WTC11 (cell line): ENCODE measurements at regions not wholly inside any gene's neighbourhood (a gene's known extent, or its start where the extent isn't known, plus 50 kb on each side); places are given as distances from the start of the nearest gene placed in this dataset.
A peak's percentile ranks its signal among the peaks of the same experiment; 100 is the strongest.

Source experiments
- ATF1 ChIP-seq: sonication (generic); formaldehyde crosslinking; IDR thresholded peaks from 2 replicates; pipeline ENCODE4 v1.8.1; 2023; ENCODE audit warnings: mild to moderate bottlenecking, moderate library complexity, missing genetic modification reagents
- CBFB ChIP-seq: sonication (generic); formaldehyde crosslinking; IDR thresholded peaks from 2 replicates; pipeline ENCODE4 v1.8.1; 2022; ENCODE audit warnings: mild to moderate bottlenecking, low read depth, missing genetic modification reagents
- CREM ChIP-seq: sonication (generic); formaldehyde crosslinking; IDR thresholded peaks from 2 replicates; pipeline ENCODE4 v1.8.1; 2022; ENCODE audit warnings: mild to moderate bottlenecking, missing genetic modification reagents, moderate library complexity
- ELF4 ChIP-seq: sonication (generic); formaldehyde crosslinking; IDR thresholded peaks from 2 replicates; pipeline ENCODE4 v1.8.1; 2022; ENCODE audit warnings: low read depth, mild to moderate bottlenecking, moderate library complexity, missing genetic modification reagents
- EMX1 ChIP-seq: fragments of 250-450 bp; sonication (Bioruptor Pico); IDR thresholded peaks from 2 replicates; pipeline ENCODE4 v1.8.0; 2021; ENCODE audit warnings: mild to moderate bottlenecking
- FOXJ3 ChIP-seq: sonication (generic); formaldehyde crosslinking; IDR thresholded peaks from 2 replicates; pipeline ENCODE4 v1.9.0; 2021; ENCODE audit warnings: missing genetic modification reagents, mild to moderate bottlenecking, borderline replicate concordance
- FOXP1 ChIP-seq: sonication (generic); formaldehyde crosslinking; IDR thresholded peaks from 2 replicates; pipeline ENCODE4 v1.8.0; 2022; ENCODE audit warnings: missing genetic modification reagents, mild to moderate bottlenecking, moderate library complexity, borderline replicate concordance
- GABPB1 ChIP-seq: sonication (generic); formaldehyde crosslinking; IDR thresholded peaks from 2 replicates; pipeline ENCODE4 v1.8.1; 2023; ENCODE audit warnings: mild to moderate bottlenecking, missing genetic modification reagents
- GTF2I ChIP-seq: fragments of 250-450 bp; sonication (Bioruptor Pico); conservative IDR thresholded peaks from 2 replicates; pipeline ENCODE4 v1.4.0; 2021; ENCODE audit warnings: mild to moderate bottlenecking
- HMGA2 ChIP-seq: fragments of 250-450 bp; sonication (Bioruptor Pico); IDR thresholded peaks from 2 replicates; pipeline ENCODE4 v1.4.0; 2021; ENCODE audit warnings: mild to moderate bottlenecking, moderate library complexity
- MXD4 ChIP-seq: fragments of 250-450 bp; sonication (Bioruptor Pico); IDR thresholded peaks from 2 replicates; pipeline ENCODE4 v1.8.0; 2021; ENCODE audit warnings: mild to moderate bottlenecking, moderate library complexity, borderline replicate concordance
- MYBL2 ChIP-seq: sonication (generic); formaldehyde crosslinking; IDR thresholded peaks from 2 replicates; pipeline ENCODE4 v1.8.1; 2023; ENCODE audit warnings: mild to moderate bottlenecking, moderate library complexity, missing genetic modification reagents
- NR1H2 ChIP-seq: sonication (generic); formaldehyde crosslinking; IDR thresholded peaks from 2 replicates; pipeline ENCODE4 v1.9.0; 2021; ENCODE audit warnings: mild to moderate bottlenecking, moderate library complexity, missing genetic modification reagents
- NR3C1 ChIP-seq: sonication (generic); formaldehyde crosslinking; conservative IDR thresholded peaks from 2 replicates; pipeline ENCODE4 v1.8.1; 2023; ENCODE audit warnings: low read depth, mild to moderate bottlenecking, missing genetic modification reagents
- SOX15 ChIP-seq: fragments of 250-450 bp; sonication (Bioruptor Pico); IDR thresholded peaks from 2 replicates; pipeline ENCODE4 v1.9.0; 2021; ENCODE audit warnings: mild to moderate bottlenecking
- SP1 ChIP-seq: sonication (generic); formaldehyde crosslinking; conservative IDR thresholded peaks from 2 replicates; pipeline ENCODE4 v1.8.1; 2022; ENCODE audit warnings: missing genetic modification reagents
- TEAD4 ChIP-seq: sonication (generic); formaldehyde crosslinking; IDR thresholded peaks from 2 replicates; pipeline ENCODE4 v1.8.0; 2022; ENCODE audit warnings: mild to moderate bottlenecking, missing genetic modification reagents
- TP53 ChIP-seq: sonication (generic); formaldehyde crosslinking; IDR thresholded peaks from 2 replicates; pipeline ENCODE4 v1.8.1; 2023; ENCODE audit warnings: mild to moderate bottlenecking, missing genetic modification reagents
- ZNF138 ChIP-seq: sonication (generic); formaldehyde crosslinking; conservative IDR thresholded peaks from 2 replicates; pipeline ENCODE4 v1.8.1; 2022; ENCODE audit warnings: mild to moderate bottlenecking, moderate library complexity, missing genetic modification reagents
- TF ChIP-seq, protein P1 (sequence below): sonication (generic); formaldehyde crosslinking; IDR thresholded peaks from 2 replicates; pipeline ENCODE4 v1.8.1; 2022; ENCODE audit warnings: low read depth, mild to moderate bottlenecking, moderate library complexity, missing genetic modification reagents, borderline replicate concordance
- TF ChIP-seq, protein P2 (sequence below): sonication (generic); formaldehyde crosslinking; IDR thresholded peaks from 2 replicates; pipeline ENCODE4 v1.8.0; 2022; ENCODE audit warnings: mild to moderate bottlenecking, missing genetic modification reagents
- TF ChIP-seq, protein P3 (sequence below): sonication (generic); formaldehyde crosslinking; IDR thresholded peaks from 2 replicates; pipeline ENCODE4 v1.8.0; 2023; ENCODE audit warnings: missing genetic modification reagents
- TF ChIP-seq, protein P4 (sequence below): sonication (generic); formaldehyde crosslinking; conservative IDR thresholded peaks from 2 replicates; pipeline ENCODE4 v1.8.1; 2023; ENCODE audit warnings: mild to moderate bottlenecking, low read depth, missing genetic modification reagents, moderate library complexity
- TF ChIP-seq, protein P5 (sequence below): sonication (generic); formaldehyde crosslinking; IDR thresholded peaks from 2 replicates; pipeline ENCODE4 v1.8.0; 2022; ENCODE audit warnings: mild to moderate bottlenecking, missing genetic modification reagents
- TF ChIP-seq, protein P6 (sequence below): sonication (generic); formaldehyde crosslinking; IDR thresholded peaks from 2 replicates; pipeline ENCODE4 v1.8.0; 2023; ENCODE audit warnings: mild to moderate bottlenecking, missing genetic modification reagents
- TF ChIP-seq, protein P7 (sequence below): sonication (generic); formaldehyde crosslinking; IDR thresholded peaks from 2 replicates; pipeline ENCODE4 v1.8.1; 2023; ENCODE audit warnings: mild to moderate bottlenecking, missing genetic modification reagents, moderate library complexity

DNA sequence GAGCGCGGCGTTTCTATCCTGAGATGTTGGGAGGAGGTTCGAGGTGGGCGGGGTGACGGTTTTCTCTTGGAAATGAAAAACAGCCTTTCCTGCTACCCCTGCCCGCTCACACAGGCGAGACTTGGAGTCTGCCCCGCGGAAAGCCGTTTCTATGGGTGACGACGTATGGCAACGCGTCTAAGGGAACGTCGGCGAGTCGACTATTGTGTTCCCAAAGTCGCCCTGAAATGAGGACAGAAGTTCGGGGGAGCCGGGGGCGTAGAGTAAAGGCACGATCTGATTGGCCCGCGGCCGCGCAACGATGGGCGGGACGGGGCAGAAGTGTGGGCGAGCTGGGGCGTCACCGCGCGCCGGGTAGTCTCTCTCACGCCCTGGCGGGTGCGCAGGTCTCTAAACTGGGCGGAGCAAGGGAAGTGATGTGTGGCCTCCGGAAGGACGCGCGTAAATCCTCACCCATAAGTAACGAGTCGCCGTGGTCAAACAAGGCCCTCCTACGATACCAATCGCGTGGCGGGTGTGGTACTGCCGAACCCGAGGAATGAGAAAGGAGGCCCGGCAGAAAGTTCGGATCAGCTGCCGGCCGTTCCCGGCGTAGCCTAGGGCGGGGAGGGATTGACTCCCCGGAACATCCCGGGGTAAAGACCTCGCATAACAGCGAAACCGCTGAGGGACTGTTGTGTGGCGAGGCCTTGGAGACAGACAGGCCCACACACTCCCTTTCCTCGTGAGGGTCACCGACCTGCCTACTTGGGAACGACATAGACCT is 89.6 kb downstream of the FAM161A start (continued):
- TF ChIP-seq FOXP1 (CRISPR knock-in tag) (peak; percentile 70), ZNF138 (CRISPR knock-in tag) (no peak), MYBL2 (CRISPR knock-in tag) (peak; percentile 88), FOXJ3 (CRISPR knock-in tag) (no peak), HMGA2 (CRISPR knock-in tag) (no peak), CREM (CRISPR knock-in tag) (peak; percentile 92), SOX15 (no peak), CBFB (CRISPR knock-in tag) (no peak), NR3C1 (CRISPR knock-in tag) (no peak), EMX1 (CRISPR knock-in tag) (no peak), GABPB1 (CRISPR knock-in tag) (peak; percentile 52; the same call in 1 of the 2 replicates), GTF2I (CRISPR knock-in tag) (no peak), ATF1 (CRISPR knock-in tag) (no peak), MXD4 (CRISPR knock-in tag) (no peak), NR1H2 (CRISPR knock-in tag) (no peak), TEAD4 (CRISPR knock-in tag) (no peak), TP53 (CRISPR knock-in tag) (peak; percentile 76; the same call in 1 of the 2 replicates), ELF4 (CRISPR knock-in tag) (no peak; the same call in 1 of the 2 replicates), SP1 (CRISPR knock-in tag) (peak; percentile 95)
- TF ChIP-seq, protein P1, sequence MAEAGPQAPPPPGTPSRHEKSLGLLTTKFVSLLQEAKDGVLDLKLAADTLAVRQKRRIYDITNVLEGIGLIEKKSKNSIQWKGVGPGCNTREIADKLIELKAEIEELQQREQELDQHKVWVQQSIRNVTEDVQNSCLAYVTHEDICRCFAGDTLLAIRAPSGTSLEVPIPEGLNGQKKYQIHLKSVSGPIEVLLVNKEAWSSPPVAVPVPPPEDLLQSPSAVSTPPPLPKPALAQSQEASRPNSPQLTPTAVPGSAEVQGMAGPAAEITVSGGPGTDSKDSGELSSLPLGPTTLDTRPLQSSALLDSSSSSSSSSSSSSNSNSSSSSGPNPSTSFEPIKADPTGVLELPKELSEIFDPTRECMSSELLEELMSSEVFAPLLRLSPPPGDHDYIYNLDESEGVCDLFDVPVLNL (CRISPR knock-in tag), result no peak
- TF ChIP-seq, protein P2, sequence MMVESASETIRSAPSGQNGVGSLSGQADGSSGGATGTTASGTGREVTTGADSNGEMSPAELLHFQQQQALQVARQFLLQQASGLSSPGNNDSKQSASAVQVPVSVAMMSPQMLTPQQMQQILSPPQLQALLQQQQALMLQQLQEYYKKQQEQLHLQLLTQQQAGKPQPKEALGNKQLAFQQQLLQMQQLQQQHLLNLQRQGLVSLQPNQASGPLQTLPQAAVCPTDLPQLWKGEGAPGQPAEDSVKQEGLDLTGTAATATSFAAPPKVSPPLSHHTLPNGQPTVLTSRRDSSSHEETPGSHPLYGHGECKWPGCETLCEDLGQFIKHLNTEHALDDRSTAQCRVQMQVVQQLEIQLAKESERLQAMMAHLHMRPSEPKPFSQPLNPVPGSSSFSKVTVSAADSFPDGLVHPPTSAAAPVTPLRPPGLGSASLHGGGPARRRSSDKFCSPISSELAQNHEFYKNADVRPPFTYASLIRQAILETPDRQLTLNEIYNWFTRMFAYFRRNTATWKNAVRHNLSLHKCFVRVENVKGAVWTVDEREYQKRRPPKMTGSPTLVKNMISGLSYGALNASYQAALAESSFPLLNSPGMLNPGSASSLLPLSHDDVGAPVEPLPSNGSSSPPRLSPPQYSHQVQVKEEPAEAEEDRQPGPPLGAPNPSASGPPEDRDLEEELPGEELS (CRISPR knock-in tag), result no peak; the same call in 1 of the 2 replicates
- TF ChIP-seq, protein P3, sequence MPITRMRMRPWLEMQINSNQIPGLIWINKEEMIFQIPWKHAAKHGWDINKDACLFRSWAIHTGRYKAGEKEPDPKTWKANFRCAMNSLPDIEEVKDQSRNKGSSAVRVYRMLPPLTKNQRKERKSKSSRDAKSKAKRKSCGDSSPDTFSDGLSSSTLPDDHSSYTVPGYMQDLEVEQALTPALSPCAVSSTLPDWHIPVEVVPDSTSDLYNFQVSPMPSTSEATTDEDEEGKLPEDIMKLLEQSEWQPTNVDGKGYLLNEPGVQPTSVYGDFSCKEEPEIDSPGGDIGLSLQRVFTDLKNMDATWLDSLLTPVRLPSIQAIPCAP (CRISPR knock-in tag), result no peak
- TF ChIP-seq, protein P4, sequence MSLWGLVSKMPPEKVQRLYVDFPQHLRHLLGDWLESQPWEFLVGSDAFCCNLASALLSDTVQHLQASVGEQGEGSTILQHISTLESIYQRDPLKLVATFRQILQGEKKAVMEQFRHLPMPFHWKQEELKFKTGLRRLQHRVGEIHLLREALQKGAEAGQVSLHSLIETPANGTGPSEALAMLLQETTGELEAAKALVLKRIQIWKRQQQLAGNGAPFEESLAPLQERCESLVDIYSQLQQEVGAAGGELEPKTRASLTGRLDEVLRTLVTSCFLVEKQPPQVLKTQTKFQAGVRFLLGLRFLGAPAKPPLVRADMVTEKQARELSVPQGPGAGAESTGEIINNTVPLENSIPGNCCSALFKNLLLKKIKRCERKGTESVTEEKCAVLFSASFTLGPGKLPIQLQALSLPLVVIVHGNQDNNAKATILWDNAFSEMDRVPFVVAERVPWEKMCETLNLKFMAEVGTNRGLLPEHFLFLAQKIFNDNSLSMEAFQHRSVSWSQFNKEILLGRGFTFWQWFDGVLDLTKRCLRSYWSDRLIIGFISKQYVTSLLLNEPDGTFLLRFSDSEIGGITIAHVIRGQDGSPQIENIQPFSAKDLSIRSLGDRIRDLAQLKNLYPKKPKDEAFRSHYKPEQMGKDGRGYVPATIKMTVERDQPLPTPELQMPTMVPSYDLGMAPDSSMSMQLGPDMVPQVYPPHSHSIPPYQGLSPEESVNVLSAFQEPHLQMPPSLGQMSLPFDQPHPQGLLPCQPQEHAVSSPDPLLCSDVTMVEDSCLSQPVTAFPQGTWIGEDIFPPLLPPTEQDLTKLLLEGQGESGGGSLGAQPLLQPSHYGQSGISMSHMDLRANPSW (CRISPR knock-in tag), result no peak
- TF ChIP-seq, protein P5, sequence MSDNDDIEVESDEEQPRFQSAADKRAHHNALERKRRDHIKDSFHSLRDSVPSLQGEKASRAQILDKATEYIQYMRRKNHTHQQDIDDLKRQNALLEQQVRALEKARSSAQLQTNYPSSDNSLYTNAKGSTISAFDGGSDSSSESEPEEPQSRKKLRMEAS (CRISPR knock-in tag), result peak; percentile 93
- TF ChIP-seq, protein P6, sequence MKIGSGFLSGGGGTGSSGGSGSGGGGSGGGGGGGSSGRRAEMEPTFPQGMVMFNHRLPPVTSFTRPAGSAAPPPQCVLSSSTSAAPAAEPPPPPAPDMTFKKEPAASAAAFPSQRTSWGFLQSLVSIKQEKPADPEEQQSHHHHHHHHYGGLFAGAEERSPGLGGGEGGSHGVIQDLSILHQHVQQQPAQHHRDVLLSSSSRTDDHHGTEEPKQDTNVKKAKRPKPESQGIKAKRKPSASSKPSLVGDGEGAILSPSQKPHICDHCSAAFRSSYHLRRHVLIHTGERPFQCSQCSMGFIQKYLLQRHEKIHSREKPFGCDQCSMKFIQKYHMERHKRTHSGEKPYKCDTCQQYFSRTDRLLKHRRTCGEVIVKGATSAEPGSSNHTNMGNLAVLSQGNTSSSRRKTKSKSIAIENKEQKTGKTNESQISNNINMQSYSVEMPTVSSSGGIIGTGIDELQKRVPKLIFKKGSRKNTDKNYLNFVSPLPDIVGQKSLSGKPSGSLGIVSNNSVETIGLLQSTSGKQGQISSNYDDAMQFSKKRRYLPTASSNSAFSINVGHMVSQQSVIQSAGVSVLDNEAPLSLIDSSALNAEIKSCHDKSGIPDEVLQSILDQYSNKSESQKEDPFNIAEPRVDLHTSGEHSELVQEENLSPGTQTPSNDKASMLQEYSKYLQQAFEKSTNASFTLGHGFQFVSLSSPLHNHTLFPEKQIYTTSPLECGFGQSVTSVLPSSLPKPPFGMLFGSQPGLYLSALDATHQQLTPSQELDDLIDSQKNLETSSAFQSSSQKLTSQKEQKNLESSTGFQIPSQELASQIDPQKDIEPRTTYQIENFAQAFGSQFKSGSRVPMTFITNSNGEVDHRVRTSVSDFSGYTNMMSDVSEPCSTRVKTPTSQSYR (CRISPR knock-in tag), result 0 out of 2 replicates have a peak, but pooled peaks have one; percentile 48
- TF ChIP-seq, protein P7, sequence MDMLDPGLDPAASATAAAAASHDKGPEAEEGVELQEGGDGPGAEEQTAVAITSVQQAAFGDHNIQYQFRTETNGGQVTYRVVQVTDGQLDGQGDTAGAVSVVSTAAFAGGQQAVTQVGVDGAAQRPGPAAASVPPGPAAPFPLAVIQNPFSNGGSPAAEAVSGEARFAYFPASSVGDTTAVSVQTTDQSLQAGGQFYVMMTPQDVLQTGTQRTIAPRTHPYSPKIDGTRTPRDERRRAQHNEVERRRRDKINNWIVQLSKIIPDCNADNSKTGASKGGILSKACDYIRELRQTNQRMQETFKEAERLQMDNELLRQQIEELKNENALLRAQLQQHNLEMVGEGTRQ (CRISPR knock-in tag), result no peak; the same call in 1 of the 2 replicates
